Liver (tissue), 8 donors: ENCODE measurements at regions not wholly inside any gene's neighbourhood (a gene's known extent, or its start where the extent isn't known, plus 50 kb on each side); places are given as distances from the start of the nearest gene placed in this dataset.

Experiments used
- DNase-seq: peaks from one replicate; pipeline ENCODE4 v3.0.0-alpha.2; 2017; ENCODE audit warnings: low spot score
- H3K27ac ChIP-seq, 2 donors: one replicate each; pipeline ENCODE4 v1.7.0; 2013; ENCODE audit warnings: inconsistent platforms in 2 of 2, low read length in 2 of 2, control low read depth in 1 of 2, low read depth in 1 of 2, mild to moderate bottlenecking in 1 of 2
- H3K27me3 ChIP-seq, 4 donors: one replicate each; pipeline versions ENCODE4 v1.6.1 to v1.7.0; 2013; ENCODE audit warnings: low read length in 3 of 4, inconsistent platforms in 1 of 4, mild to moderate bottlenecking in 1 of 4, moderate library complexity in 1 of 4; ENCODE audit not compliant: control insufficient read depth in 4 of 4, insufficient read depth in 4 of 4
- H3K36me3 ChIP-seq, 4 donors: one replicate each; pipeline versions ENCODE4 v1.6.1 to v1.7.0; 2013; ENCODE audit warnings: low read length in 3 of 4, mild to moderate bottlenecking in 3 of 4, low read depth in 1 of 4, moderate library complexity in 1 of 4; ENCODE audit not compliant: control insufficient read depth in 4 of 4, insufficient read depth in 3 of 4
- H3K4me1 ChIP-seq, 4 donors: one replicate each; pipeline versions ENCODE4 v1.6.1 to v1.7.0; 2013; ENCODE audit warnings: low read length in 3 of 4, mild to moderate bottlenecking in 3 of 4, moderate library complexity in 1 of 4; ENCODE audit not compliant: control insufficient read depth in 4 of 4, insufficient read depth in 4 of 4
- H3K4me3 ChIP-seq, 3 donors: one replicate each; pipeline versions ENCODE4 v1.6.1 to v1.7.0; 2013; ENCODE audit warnings: low read length in 3 of 3, control low read depth in 1 of 3, low read depth in 1 of 3, mild to moderate bottlenecking in 1 of 3
- H3K9ac ChIP-seq, 2 donors: one replicate each; pipeline ENCODE4 v1.7.0; 2013; ENCODE audit warnings: low read length in 2 of 2, mild to moderate bottlenecking in 2 of 2, moderate library complexity in 2 of 2, control low read depth in 1 of 2, low read depth in 1 of 2
- H3K9me3 ChIP-seq, 4 donors: one replicate each; pipeline versions ENCODE4 v1.6.1 to v1.7.0; 2013; ENCODE audit warnings: low read length in 3 of 4; ENCODE audit not compliant: control insufficient read depth in 4 of 4
- EGR1 ChIP-seq, 2 donors: IDR thresholded peaks; 2 replicates each; pipeline ENCODE4 v1.6.1; 2016 to 2018; ENCODE audit warnings: antibody characterized with exemption in 2 of 2, low read depth in 2 of 2
- FOXA2 ChIP-seq: IDR thresholded peaks from 2 replicates; pipeline ENCODE4 v1.6.1; 2016; ENCODE audit warnings: antibody characterized with exemption
- GABPA ChIP-seq, 2 donors: IDR thresholded peaks in 1 of 2; conservative IDR thresholded peaks in 1 of 2; 2 replicates each; pipeline ENCODE4 v1.6.1; 2016; ENCODE audit warnings: antibody characterized with exemption in 2 of 2, mild to moderate bottlenecking in 1 of 2, moderate library complexity in 1 of 2
- HNF4A ChIP-seq, 2 donors: conservative IDR thresholded peaks; 2 replicates each; pipeline ENCODE4 v1.6.1; 2016; ENCODE audit warnings: antibody characterized with exemption in 2 of 2, mild to moderate bottlenecking in 2 of 2
- HNF4G ChIP-seq: IDR thresholded peaks from 2 replicates; pipeline ENCODE4 v1.6.1; 2016; ENCODE audit warnings: antibody characterized with exemption
- JUND ChIP-seq, 2 donors: IDR thresholded peaks; 2 replicates each; pipeline ENCODE4 v1.6.1; 2016; ENCODE audit warnings: antibody characterized with exemption in 2 of 2
- NR2F2 ChIP-seq: IDR thresholded peaks from 2 replicates; pipeline ENCODE4 v1.6.1; 2016; ENCODE audit warnings: antibody characterized with exemption
- RAD21 ChIP-seq, 2 donors: IDR thresholded peaks; 2 replicates each; pipeline ENCODE4 v1.6.1; 2016; ENCODE audit warnings: antibody characterized with exemption in 2 of 2, mild to moderate bottlenecking in 2 of 2
- RXRA ChIP-seq, 2 donors: IDR thresholded peaks; 2 replicates each; pipeline ENCODE4 v1.6.1; 2017 to 2018; ENCODE audit warnings: antibody characterized with exemption in 2 of 2, mild to moderate bottlenecking in 1 of 2
- TAF1 ChIP-seq: conservative IDR thresholded peaks from 2 replicates; pipeline ENCODE4 v1.6.1; 2016; ENCODE audit warnings: antibody characterized with exemption, mild to moderate bottlenecking
- YY1 ChIP-seq: IDR thresholded peaks from 2 replicates; pipeline ENCODE4 v1.6.1; 2016; ENCODE audit warnings: antibody characterized with exemption, mild to moderate bottlenecking
- WGBS: extraction: QIAGEN DNeasy Blood & Tissue Kit; methylation state at CpG from one replicate; pipeline ENCODE4 v1.1.7; 2013; 5-methylcytosine and 5-hydroxymethylcytosine counted together
- TF ChIP-seq, protein P1 (sequence below): IDR thresholded peaks from 2 replicates; pipeline ENCODE4 v1.6.1; 2016; ENCODE audit warnings: antibody characterized with exemption
- TF ChIP-seq, protein P2 (sequence below): fragments of 150-350 bp; IDR thresholded peaks from 2 replicates; pipeline ENCODE4 v1.5.1; 2017; ENCODE audit warnings: improper control_type of control experiment, low read depth, low read length; ENCODE audit not compliant: missing input control
- TF ChIP-seq, protein P3 (sequence below): IDR thresholded peaks from 2 replicates; pipeline ENCODE4 v1.6.1; 2016; ENCODE audit warnings: antibody characterized with exemption
- TF ChIP-seq, protein P4 (sequence below): IDR thresholded peaks from 2 replicates; pipeline ENCODE4 v1.6.1; 2016; ENCODE audit warnings: antibody characterized with exemption, mild to moderate bottlenecking
- donor health status: healthy.
- donor health status: healthy.
- donor health status: healthy.
- donor health status: healthy.
- donor health status: healthy.

DNA sequence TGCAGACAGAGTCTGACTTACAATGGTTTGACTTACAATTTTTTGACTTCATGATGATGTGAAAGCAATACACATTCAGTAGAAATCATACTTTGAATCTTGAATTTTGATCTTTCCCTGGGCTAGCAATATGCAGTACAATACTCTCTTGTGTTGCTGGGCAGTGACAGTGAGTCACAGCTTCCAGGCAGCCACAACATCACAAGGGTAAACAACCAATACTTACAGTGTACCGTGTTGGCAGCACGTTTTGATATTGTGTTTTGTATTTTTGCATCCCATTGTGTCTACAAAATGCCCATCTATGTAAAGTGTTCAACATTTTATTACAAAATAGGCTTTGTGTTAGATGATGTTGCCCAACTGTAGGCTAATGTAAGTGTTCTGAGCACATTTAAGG lies 150.9 kb downstream of the NTMT2 start:
- H3K4me1 ChIP-seq = no peaks in the 10 kb centered on the region
- WGBS = 40% methylated on average over 2 of the region's 2 CpGs
- H3K27ac ChIP-seq = no peak overlapping the region
- no peak overlapping the region for H3K4me3 ChIP-seq
- TF ChIP-seq, protein P1, sequence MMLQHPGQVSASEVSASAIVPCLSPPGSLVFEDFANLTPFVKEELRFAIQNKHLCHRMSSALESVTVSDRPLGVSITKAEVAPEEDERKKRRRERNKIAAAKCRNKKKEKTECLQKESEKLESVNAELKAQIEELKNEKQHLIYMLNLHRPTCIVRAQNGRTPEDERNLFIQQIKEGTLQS = no peak
- TF ChIP-seq YY1 (no peak), TAF1 (no peak), GABPA (IDR thresholded peaks at IDR 0.05 in 1 of 2, conservative IDR thresholded peaks at IDR 0.05 in 1 of 2) (no peak), HNF4A (conservative IDR thresholded peaks at IDR 0.05) (no peak), FOXA2 (no peak), RAD21 (IDR thresholded peaks at IDR 0.05) (no peak), NR2F2 (no peak), JUND (IDR thresholded peaks at IDR 0.05) (no peak), EGR1 (IDR thresholded peaks at IDR 0.05; ENCODE audit: low read depth in 2 of 2) (no peak)
- TF ChIP-seq, protein P2, sequence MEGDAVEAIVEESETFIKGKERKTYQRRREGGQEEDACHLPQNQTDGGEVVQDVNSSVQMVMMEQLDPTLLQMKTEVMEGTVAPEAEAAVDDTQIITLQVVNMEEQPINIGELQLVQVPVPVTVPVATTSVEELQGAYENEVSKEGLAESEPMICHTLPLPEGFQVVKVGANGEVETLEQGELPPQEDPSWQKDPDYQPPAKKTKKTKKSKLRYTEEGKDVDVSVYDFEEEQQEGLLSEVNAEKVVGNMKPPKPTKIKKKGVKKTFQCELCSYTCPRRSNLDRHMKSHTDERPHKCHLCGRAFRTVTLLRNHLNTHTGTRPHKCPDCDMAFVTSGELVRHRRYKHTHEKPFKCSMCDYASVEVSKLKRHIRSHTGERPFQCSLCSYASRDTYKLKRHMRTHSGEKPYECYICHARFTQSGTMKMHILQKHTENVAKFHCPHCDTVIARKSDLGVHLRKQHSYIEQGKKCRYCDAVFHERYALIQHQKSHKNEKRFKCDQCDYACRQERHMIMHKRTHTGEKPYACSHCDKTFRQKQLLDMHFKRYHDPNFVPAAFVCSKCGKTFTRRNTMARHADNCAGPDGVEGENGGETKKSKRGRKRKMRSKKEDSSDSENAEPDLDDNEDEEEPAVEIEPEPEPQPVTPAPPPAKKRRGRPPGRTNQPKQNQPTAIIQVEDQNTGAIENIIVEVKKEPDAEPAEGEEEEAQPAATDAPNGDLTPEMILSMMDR = no peak
- TF ChIP-seq, protein P3, sequence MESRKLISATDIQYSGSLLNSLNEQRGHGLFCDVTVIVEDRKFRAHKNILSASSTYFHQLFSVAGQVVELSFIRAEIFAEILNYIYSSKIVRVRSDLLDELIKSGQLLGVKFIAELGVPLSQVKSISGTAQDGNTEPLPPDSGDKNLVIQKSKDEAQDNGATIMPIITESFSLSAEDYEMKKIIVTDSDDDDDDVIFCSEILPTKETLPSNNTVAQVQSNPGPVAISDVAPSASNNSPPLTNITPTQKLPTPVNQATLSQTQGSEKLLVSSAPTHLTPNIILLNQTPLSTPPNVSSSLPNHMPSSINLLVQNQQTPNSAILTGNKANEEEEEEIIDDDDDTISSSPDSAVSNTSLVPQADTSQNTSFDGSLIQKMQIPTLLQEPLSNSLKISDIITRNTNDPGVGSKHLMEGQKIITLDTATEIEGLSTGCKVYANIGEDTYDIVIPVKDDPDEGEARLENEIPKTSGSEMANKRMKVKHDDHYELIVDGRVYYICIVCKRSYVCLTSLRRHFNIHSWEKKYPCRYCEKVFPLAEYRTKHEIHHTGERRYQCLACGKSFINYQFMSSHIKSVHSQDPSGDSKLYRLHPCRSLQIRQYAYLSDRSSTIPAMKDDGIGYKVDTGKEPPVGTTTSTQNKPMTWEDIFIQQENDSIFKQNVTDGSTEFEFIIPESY = no peak
- H3K9me3 ChIP-seq = no peaks in the 10 kb centered on the region
- no peak for DNase-seq
- no peaks in the 10 kb centered on the region for H3K36me3 ChIP-seq
- H3K9ac ChIP-seq = no peak overlapping the region
- H3K27me3 ChIP-seq = peaks cover 0 to 3% (median 0%) of the 10 kb centered on the region in 4 donors

GRCh38 chr1:170301596-170301995 lies 155.8 kb downstream of the NTMT2 start:
- DNase-seq = no peak
- Histone ChIP-seq H3K36me3 (no peaks in the 10 kb centered on the region), H3K9me3 (no peaks in the 10 kb centered on the region), H3K9ac (no peak overlapping the region), H3K4me1 (no peaks in the 10 kb centered on the region), H3K27me3 (no peaks in the 10 kb centered on the region), H3K27ac (no peak overlapping the region), H3K4me3 (no peak overlapping the region)
- no peak for TF ChIP-seq HNF4G
- TF ChIP-seq, protein P4, sequence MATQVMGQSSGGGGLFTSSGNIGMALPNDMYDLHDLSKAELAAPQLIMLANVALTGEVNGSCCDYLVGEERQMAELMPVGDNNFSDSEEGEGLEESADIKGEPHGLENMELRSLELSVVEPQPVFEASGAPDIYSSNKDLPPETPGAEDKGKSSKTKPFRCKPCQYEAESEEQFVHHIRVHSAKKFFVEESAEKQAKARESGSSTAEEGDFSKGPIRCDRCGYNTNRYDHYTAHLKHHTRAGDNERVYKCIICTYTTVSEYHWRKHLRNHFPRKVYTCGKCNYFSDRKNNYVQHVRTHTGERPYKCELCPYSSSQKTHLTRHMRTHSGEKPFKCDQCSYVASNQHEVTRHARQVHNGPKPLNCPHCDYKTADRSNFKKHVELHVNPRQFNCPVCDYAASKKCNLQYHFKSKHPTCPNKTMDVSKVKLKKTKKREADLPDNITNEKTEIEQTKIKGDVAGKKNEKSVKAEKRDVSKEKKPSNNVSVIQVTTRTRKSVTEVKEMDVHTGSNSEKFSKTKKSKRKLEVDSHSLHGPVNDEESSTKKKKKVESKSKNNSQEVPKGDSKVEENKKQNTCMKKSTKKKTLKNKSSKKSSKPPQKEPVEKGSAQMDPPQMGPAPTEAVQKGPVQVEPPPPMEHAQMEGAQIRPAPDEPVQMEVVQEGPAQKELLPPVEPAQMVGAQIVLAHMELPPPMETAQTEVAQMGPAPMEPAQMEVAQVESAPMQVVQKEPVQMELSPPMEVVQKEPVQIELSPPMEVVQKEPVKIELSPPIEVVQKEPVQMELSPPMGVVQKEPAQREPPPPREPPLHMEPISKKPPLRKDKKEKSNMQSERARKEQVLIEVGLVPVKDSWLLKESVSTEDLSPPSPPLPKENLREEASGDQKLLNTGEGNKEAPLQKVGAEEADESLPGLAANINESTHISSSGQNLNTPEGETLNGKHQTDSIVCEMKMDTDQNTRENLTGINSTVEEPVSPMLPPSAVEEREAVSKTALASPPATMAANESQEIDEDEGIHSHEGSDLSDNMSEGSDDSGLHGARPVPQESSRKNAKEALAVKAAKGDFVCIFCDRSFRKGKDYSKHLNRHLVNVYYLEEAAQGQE = no peak
- no peak for TF ChIP-seq RAD21 (IDR thresholded peaks at IDR 0.05)
- TF ChIP-seq RXRA (IDR thresholded peaks at IDR 0.05) = no peak
- TF ChIP-seq HNF4A (conservative IDR thresholded peaks at IDR 0.05) = no peak
- TF ChIP-seq EGR1 (IDR thresholded peaks at IDR 0.05; ENCODE audit: low read depth in 2 of 2) = no peak
- TF ChIP-seq, protein P3 = no peak
- no peak for TF ChIP-seq FOXA2
- TF ChIP-seq YY1 = no peak
- TF ChIP-seq, protein P2 = no peak
- 86% methylated on average over 3 of the region's 3 CpGs for WGBS
